ENCODE measurements at regions not wholly inside any gene's neighbourhood (a gene's known extent, or its start where the extent isn't known, plus 50 kb on each side); places are given as distances from the start of the nearest gene placed in this dataset.

- TF ChIP-seq CTCF (IDR thresholded peaks at IDR 0.05; ENCODE audit: insufficient read depth, low read depth, low read length, missing control alignments), result peak; percentile 26
- peak within 1 kb of the TSS; percentile 20 for H3K4me3 ChIP-seq (ENCODE audit: low read length)
- peak; percentile 61 for DNase-seq (ENCODE audit: low read depth)
Measured at GRCh38 chrX:65034668-65035445, 58.6 kb upstream of the ZC4H2 start, which contains the start of gene ZC3H12B. Gene ZC3H12B, plus strand, starts transcription at chrX:65034826.

GRCh38 chrX:65034292-65034667 is 58.0 kb upstream of the ZC4H2 start:
- DNase-seq (ENCODE audit: low read depth), result no peak
- H3K4me3 ChIP-seq (ENCODE audit: low read length), result peak overlapping the region; percentile 20
- no peak for TF ChIP-seq CTCF (IDR thresholded peaks at IDR 0.05; ENCODE audit: insufficient read depth, low read depth, low read length, missing control alignments)
